ENCODE measurements at regions not wholly inside any gene's neighbourhood (a gene's known extent, or its start where the extent isn't known, plus 50 kb on each side); places are given as distances from the start of the nearest gene placed in this dataset.

- TF ChIP-seq SUZ12 (IDR thresholded peaks at IDR 0.05; ENCODE audit: extremely low read depth, insufficient read depth, insufficient read length) (no peak), ZNF274 (IDR thresholded peaks at IDR 0.05; ENCODE audit: low read depth, low read length) (no peak)
Measured at GRCh38 chr5:169507051-169507450, 76.5 kb upstream of the SPDL1 start.

All from NT2/D1 (cell line).